NCI-H2227 (cell line): ENCODE measurements at regions not wholly inside any gene's neighbourhood (a gene's known extent, or its start where the extent isn't known, plus 50 kb on each side); places are given as distances from the start of the nearest gene placed in this dataset.

Experiments
- DNase-seq: peaks from one replicate; lab custom pipeline; 2025; ENCODE audit not compliant: unreplicated experiment; lab: John Stamatoyannopoulos, UW

GRCh38 chr18:4858379-4859127, 338.5 kb downstream of the AKAIN1 start:
- no peak for DNase-seq

- DNase-seq: no peak
Measured at GRCh38 chr18:4854671-4855070, 342.4 kb downstream of the AKAIN1 start.

DNA sequence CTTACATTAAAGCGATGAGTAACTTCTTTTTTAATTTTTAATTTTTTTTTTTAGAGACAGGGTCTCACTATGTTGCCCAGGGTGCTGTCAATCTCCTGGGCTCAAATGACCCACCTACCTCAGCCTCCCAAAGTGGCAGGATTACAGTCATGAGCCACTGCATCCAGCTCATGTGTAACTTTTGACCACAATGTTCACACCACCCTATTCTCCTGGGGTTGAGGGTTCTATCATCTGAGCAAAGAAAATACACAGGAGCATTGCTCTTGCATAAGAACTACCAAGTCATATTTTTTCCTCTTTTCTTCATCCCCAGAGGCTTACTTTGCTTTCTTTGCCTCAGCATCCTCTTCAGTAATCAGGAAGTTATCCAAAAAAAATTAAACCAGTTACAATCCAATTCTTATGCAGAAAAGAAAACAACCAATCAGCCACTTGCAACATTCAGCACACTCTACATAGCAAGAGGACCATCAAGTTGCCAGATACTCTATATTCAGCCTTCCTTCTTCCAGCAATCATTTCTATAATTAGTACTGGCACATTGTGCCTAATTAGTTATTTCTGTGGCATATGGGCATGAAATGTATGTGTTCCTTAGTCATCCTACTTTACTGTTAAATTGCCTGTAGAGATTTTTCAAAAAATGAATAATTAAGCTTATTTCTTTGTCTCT, 345.6 kb downstream of the AKAIN1 start:
- DNase-seq: no peak

- DNase-seq: no peak
Measured at GRCh38 chr18:4847056-4847455, 350.0 kb downstream of the AKAIN1 start.

DNA sequence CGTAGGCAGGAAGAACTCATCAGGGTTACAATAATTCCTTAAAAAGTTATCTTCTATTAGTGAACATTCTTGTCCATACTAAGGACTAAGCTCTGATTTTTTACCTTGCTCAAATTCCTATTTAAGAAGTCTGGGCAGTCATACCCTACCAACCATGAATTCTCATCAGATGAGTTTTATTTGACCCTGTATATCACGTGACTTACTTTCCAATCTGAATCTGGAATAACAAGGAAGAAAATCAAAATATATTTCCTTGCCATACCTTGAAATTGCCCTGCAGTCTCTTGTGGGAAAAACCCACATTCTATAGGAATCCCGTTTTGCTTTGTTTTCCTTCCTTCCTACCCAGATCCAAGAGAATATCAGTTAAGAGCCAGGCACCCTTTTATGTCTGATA, 352.7 kb downstream of the AKAIN1 start:
- DNase-seq: no peak

GRCh38 chr18:4843771-4844170, 353.3 kb downstream of the AKAIN1 start:
- DNase-seq: no peak

DNA sequence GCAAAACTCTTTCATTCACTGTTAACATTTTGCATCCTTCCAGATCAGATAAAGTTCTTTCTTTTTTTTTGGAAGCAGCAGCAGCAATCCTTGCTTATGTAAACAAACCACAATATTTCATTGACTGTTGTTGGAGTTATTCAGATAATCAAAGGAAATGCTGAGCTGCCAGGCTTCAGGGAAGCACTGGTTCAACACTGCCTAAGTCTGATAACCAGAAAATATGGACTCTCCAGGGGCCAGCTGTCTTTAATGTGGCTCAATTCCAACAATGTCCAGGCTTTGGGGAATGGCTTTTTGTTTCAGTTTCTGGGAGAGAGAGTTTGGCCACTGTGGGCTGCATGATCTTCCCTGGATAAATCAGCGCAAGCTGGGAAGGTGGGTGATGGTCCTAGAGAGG, 354.3 kb downstream of the AKAIN1 start:
- DNase-seq: no peak

- no peak for DNase-seq
Measured at GRCh38 chr18:4842287-4842686, 354.8 kb downstream of the AKAIN1 start.

- DNase-seq: no peak
Measured at GRCh38 chr18:4839639-4840038, 357.4 kb downstream of the AKAIN1 start.

GRCh38 chr18:4836141-4836540, 360.9 kb downstream of the AKAIN1 start:
- no peak for DNase-seq

- no peak for DNase-seq
Measured at GRCh38 chr18:4831791-4832375, 365.2 kb downstream of the AKAIN1 start.

- no peak for DNase-seq
Measured at GRCh38 chr18:4831127-4831526, 365.9 kb downstream of the AKAIN1 start.

DNA sequence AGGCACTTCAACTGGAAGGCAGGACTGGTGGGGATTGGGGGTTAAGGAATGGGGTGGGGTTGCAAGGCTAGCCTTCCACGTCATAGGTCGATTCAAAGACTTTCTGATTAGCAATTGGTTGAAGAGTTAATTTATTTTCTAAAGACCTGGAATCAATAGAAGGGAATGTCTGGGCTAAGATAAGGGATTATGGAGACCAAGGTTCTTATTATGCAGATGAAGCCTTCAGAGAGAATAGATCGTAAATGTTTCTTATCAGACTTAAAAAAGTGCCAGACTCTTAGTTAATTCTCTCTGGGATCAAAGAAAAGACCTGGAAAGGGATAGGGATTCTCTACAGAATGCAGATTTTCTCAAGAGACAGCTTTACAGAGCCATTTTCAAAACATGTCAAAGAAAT, 368.0 kb upstream of the DLGAP1 start:
- DNase-seq: no peak

GRCh38 chr18:4821801-4822200, 366.7 kb upstream of the DLGAP1 start:
- DNase-seq: no peak

- no peak for DNase-seq
Measured at GRCh38 chr18:4817665-4818064, 362.6 kb upstream of the DLGAP1 start.

GRCh38 chr18:4813708-4814107, 358.6 kb upstream of the DLGAP1 start:
- DNase-seq: no peak

DNA sequence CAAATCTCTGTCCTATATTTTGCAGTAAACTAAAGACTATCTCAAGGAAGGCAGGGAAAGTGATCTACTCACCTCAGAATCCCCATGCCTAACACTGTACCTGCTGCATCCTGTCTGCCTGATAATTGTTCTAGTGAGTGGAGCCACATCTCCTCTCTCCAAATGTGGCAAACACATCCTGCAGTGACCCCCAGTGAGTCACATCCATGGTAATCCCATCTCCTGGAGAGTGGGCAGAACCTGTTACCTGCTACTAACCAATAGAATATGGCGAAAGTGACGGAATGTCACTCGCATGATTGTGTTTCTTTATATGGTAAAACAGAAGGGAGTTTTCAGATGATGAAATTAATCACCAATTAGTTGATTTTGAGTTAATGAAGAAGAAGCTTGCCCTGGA, 353.8 kb upstream of the DLGAP1 start:
- no peak for DNase-seq

DNA sequence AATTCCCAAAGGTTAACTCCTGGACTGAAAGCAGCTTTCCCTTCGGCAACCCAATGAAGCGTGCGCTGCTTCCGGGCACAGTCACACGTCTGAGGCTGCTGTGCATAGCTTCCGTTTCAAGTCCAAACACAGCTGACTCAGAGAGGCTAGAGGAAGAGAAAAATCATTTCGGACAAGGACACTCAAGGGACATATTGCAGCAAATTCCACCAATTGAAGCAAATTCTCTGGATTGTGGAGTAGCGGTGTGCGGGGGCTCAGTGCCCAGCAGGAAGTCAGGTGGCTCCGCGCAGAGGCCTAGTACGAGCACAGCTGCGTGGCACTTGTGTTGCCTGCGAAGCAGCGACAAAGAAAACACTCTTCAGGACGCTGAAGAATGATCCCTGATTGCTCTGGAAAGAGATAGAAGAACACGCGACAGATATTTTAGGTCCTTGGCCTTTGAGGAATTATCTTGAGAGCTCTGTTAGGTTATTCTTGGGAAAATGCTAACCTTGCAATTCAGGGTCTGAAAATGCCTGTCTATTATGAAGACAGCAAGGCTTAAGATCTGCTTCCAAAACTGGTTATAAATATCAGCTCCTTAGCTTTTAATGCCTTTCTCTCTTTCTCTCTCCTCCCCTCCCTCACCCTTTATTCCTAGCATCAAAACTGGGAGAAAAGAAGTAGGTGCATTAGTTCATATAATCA, 352.6 kb upstream of the DLGAP1 start:
- DNase-seq: no peak

GRCh38 chr18:4806331-4806730, 351.2 kb upstream of the DLGAP1 start:
- no peak for DNase-seq

- no peak for DNase-seq
Measured at GRCh38 chr18:4802296-4802695, 347.2 kb upstream of the DLGAP1 start.

DNA sequence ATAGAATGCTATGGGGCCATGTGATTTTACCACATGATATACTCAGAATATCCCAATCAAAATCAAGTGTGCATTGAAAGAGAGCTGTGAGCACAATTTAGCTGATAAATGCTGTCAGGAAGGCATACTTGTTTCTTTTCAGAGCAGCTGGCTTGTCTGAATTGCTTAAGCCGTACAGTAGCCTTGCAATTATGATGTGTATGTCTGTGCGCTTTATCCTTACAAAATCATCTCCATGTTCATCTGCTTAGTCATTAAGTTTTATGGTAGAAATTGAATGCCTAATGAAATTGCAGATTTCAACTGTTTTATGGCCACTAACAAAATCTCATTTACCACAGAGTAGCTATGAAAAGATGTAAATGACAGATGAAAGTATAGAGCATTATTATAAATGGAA, 346.0 kb upstream of the DLGAP1 start:
- DNase-seq: no peak
